Esophagus squamous epithelium (tissue), 4 donors: ENCODE measurements at regions not wholly inside any gene's neighbourhood (a gene's known extent, or its start where the extent isn't known, plus 50 kb on each side); places are given as distances from the start of the nearest gene placed in this dataset.

Source experiments
- CTCF ChIP-seq, 6 experiments: fragments of 450-650 bp in 4 of 6; fragments of 200-600 bp in 2 of 6; sonication (generic) in 2 of 6; IDR thresholded peaks; one replicate each; pipeline ENCODE4 v1.5.1; 2016 to 2019; ENCODE audit warnings: antibody characterized with exemption in 6 of 6, mild to moderate bottlenecking in 4 of 6, moderate library complexity in 4 of 6
- POLR2A ChIP-seq, 4 donors: fragments of 450-650 bp; IDR thresholded peaks; one replicate each; pipeline ENCODE4 v1.6.1; 2017; ENCODE audit warnings: antibody characterized with exemption in 4 of 4, mild to moderate bottlenecking in 4 of 4, moderate library complexity in 3 of 4

- TF ChIP-seq CTCF (IDR thresholded peaks at IDR 0.05) = no peak
- no peak for TF ChIP-seq POLR2A (IDR thresholded peaks at IDR 0.05)
Measured at GRCh38 chr4:85113706-85114105, 147.2 kb upstream of the WDFY3 start.
